ENCODE measurements at regions not wholly inside any gene's neighbourhood (a gene's known extent, or its start where the extent isn't known, plus 50 kb on each side); places are given as distances from the start of the nearest gene placed in this dataset.
"Not testable (repeated sequence)": the region's sequence is repeated elsewhere in the genome, so short reads cannot be mapped to it uniquely, and the experiment has no call there.

DNA sequence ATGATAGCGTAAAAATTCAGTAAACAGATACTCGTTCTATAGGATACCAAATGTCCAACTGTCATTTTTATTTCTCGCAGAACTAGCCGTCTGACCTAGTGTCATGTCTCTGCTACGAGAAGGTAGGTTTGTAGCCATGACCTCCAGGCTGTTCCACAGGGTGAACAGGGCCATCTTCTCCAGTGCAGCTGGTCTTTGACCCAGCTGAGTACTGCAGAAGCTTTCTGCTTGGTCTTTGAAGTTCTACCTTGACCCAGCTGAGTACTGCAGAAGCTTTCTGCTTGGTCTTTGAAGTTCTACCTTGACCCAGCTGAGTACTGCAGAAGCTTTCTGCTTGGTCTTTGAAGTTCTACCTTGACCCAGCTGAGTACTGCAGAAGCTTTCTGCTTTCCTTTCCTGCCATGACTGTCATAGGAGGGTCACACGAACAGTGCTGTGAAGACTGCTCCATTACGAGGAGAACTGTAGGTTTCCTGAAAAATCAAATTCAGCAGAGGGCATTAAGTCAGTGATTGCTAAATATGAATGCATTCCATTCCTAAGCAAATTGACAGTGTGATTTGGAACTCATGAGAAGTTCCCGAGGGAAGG lies 532.8 kb upstream of the NRP1 start:
- DNase-seq (ENCODE audit: low spot score), result not testable (repeated sequence)

DNA sequence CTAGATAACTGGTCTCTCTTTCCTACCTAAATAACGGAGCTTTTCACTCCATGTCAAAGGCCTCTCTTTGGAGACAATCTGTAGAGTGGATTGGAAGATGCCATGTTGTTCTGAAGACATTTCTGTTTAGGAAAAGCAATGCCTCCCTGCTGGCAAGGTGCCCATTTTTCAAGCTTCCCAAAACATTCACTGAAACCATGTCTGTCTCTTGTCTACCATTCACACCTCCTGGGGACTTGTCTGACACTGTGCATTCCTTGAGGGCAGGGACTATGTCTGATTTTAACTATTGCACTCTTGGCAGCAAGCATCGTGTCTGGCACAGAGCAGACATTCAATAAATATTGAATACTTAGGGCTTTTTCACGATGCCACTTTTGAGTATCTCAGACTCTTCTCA lies 528.9 kb upstream of the NRP1 start:
- ATAC-seq (no peak), DNase-seq (ENCODE audit: low spot score) (no peak)

More for the DNA sequence above, 532.8 kb upstream of the NRP1 start:
- ATAC-seq, result not testable (repeated sequence)

DNA sequence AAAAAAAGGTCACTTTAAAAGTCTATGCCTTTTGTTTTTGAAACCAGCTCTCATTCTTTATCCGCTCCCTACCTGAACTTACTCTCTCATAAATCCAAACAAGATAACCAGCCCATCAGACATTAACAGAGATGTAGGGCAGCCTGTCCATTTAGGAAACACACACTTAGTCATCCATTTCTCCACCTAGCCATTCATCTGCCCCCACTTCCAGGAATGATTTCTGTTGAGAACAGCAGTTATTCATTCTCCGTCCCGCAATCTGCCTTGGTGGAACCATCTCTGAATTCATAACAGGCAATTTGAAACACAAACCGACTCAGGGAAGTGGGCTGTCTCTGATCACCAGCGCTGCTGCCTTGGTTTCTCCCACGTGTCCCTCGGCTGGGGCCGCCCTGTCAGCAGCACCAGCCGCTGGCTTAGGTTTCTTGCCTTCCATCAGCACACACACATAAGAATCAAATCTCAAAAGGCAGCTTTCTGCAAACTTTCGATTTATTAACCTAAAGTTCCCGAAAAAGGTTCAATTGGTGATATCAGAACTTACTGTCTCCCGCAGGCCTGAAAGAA lies 528.2 kb upstream of the NRP1 start:
- no peak for DNase-seq (ENCODE audit: low spot score)

DNA sequence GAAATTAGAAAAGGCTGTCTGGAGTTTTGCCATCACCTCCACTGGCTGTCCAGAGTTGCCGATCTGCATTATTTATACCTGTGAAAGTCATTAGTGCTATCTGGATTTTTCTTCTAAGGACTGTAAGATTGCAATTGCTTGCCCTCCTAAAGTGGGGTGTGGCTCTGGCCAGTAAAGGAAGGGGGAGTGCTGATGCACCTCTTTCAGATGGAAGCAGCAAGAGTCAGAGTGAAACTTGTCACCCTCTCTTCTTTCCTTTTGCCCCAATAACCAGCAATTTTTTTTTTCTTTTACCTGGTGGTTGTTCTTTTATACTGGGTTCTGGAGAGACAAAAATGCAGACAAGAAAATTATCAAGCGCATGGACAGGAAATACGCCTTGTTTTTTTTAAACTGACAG lies 527.4 kb upstream of the NRP1 start:
- DNase-seq (ENCODE audit: low spot score) (no peak), ATAC-seq (no peak)

More for the DNA sequence above, 528.2 kb upstream of the NRP1 start:
- no peak for ATAC-seq

DNA sequence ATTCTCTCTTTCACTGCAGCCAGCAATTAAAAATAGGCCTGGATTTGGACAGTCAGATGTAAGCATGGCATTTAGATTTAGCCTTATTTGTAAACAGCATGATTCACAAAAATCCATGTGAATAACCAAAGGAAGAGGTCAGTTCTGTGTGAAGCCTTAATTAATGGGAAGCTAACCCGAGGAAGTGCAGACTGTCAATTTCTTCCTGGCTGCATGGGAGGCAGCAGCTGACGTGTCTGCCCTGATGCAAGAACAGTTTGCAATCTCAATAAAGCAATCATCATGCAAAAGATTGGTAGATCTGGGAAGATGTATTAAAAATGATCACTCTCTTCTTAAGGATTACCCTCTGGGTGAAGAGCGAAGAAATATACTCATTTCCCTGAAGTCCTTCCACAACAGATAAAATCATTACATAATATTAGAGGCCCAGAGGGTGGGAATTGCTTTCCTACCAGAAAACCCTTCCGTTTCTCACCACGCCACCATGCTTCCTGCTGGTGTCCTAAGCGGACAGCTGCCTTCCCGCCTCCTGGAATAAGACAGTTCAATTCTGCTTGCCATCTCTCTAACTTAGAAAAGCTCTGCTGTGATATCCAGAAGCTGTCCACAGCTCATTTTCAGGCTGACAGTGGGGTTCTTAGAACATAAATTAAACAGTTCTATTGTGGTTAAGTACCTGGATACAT lies 526.7 kb upstream of the NRP1 start:
- DNase-seq (ENCODE audit: low spot score), result no peak
- no peak for ATAC-seq

DNA sequence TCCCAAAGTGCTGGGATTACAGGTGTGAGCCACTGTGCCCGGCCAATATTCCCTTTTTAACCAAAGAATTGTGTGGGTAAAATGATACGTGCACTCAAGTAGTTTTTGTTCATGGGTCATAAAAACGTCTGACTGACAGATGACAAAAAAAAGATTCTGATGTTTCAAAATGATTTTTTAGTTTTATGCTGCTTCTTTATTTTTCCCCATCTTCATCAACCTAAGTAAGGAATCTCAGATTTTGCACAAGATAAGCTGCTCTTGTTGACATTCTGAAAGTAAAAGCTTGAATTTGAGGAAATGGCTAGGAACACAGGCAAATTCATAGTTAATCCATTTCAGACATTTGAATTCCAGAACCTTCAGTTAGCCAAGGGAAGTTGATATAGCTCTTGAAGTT lies 526.1 kb upstream of the NRP1 start:
- ATAC-seq (no peak), DNase-seq (ENCODE audit: low spot score) (no peak)

DNA sequence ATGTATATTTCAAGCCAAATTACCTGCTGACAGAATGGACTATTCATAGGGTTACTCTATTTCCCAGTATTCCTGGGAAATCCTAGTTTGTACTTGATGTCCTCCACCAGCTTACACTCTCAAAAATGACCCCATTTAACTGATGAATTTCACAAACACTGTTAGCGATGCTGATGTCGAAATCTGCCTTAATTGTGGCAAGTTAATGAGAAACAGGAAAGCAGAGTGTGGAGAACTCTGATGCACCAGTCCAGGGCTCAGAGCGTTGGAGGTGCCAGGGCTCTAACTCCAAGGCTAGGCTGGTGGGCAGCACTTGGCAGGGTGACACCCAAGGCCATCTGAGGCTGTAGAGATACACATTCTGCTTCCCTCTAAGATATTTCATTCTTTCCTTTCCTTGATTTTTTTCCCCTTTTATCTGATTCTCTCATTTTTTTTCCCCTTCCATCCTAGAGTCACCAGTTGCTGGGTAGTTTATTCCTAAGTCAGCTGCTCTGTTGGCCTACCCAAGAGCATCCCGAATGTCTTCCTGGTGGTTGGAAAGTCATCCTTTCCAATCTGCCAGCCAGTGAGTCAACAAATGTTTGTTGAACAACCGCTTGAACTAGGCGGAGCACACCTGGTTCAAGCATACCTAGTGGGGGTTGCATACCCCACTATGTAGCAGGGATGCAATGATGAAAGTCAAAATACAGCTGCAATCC lies 525.0 kb upstream of the NRP1 start:
- ATAC-seq, result peak; percentile 79
- DNase-seq (ENCODE audit: low spot score), result no peak

DNA sequence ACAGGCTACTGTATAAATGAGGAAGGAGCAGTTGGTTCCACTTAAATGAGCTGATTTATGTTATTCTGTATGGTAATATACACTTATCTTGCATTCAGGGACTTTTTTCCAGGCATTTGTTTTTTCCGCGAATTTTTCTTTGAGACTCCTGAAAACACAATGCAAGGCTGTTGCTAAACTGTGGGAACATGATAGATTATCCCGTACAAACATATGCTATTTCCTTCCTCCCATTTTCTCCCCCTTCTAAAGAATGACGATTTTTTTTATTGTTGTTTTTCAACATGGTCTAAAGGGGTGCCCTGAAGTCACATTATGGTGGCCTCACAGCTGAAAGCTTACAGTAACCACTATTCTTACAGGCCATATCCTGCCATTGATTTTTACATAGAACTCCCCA lies 523.9 kb upstream of the NRP1 start:
- DNase-seq (ENCODE audit: low spot score) (no peak), ATAC-seq (no peak)

DNA sequence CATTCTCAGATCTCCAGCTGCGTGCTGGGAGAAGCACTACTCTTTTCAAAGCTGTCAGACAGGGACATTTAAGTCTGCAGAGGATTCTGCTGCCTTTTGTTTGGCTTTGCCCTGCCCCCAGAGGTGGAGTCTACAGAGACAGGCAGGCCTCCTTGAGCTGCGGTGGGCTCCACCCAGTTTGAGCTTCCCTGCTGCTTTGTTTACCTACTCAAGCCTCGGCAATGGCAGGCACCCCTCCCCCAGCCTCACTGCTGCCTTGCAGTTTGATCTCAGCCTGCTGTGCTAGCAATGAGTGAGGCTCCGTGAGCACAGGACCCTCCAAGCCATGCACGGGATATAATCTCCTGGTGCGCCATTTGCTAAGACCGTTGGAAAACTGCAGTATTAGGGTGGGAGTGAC lies 518.8 kb upstream of the NRP1 start:
- not testable (repeated sequence) for ATAC-seq; DNase-seq (ENCODE audit: low spot score)

DNA sequence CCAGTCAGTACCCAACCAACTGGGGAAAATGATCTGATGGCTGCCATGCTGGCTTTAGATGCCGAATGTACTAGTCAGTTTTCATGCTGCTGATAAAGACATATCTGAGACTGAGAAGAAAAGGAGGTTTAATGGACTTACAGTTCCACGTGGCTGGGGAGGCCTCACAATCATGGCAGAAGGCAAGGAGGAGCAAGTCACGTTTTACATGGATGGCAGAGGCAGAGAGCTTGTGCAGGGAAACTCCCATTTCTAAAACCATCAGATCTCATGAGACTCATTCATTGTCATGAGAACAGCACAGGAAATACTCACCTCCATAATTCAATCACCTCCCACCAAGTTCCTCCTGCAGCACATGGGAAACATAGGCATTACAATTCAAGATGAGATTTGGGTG lies 508.9 kb upstream of the NRP1 start:
- DNase-seq (ENCODE audit: low spot score), result no peak
- no peak for ATAC-seq

DNA sequence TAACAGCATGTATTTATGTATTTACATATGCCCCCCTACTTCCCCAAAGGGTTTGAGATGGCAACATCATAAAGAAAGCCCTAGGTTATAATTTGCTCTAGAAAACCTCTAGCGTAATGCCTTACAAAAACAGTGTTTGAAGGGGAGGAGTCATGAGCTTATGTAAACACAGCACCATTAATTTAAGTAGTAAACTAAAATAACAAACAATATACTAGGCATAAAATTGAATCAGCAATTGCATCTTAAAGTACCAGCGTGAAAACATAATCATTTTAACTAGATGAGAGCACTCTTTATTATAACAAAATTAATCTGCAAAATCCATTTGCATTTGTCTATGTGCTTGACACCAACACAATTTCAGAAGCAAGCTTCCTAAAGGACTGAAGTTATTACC lies 507.2 kb upstream of the NRP1 start:
- ATAC-seq (no peak), DNase-seq (ENCODE audit: low spot score) (no peak)

DNA sequence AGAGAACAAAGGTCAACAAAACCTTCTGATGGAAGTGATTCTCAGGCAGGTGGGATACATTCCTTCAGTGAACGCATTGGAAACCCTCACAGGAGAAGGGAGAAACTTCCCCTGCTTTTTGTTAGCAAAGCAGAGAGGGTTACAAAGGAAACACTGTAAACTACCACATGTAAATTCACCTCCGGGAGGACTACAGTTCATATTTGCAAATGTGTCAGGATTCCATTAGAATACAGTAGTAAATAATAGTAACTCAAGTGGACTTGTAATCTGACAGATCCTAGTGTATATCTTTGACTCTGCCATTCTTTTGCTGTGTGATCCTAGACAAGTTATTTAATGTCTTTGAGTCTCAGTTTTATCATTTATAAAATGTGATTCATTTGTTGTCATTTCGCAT lies 504.3 kb upstream of the NRP1 start:
- ATAC-seq (no peak), DNase-seq (ENCODE audit: low spot score) (no peak)

DNA sequence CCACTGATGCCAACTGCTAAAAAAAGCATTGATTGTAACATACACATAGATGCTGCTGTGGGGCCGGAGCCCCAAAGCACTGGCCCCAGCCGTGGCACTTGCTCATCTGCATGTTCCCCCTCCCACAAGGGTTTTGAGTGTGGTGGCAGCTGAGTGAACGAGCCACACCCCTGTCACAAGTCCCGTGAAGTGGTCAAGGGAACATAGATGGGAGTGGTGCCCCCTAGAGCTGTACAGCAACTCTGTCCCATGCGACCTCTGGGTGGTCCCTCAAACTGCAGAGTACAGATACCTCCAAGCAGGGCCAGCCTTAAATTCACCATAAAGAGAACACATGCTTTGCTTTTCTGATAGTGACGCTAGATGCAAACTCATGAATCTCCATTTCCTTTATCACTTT lies 503.3 kb upstream of the NRP1 start:
- DNase-seq (ENCODE audit: low spot score), result no peak
- ATAC-seq, result no peak

DNA sequence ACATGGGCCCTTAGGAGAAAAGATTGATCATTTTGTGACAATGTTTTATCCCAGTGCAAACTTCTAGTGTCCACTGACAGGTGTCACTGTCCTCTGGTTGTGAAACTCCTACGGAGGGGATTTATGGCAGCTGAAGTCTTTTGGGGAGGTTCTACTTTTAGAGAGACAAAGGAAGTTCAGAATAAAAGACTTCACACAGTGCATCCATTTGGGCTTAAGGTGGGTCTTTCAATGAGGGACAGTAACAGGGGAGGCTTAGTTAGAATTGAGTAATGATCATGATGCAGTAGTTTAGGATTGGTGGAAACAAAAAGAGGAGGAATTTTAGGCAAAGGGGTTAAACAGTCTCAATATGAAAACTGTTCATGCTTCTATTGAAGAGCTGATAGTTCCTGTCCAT lies 501.1 kb upstream of the NRP1 start:
- ATAC-seq (no peak), DNase-seq (ENCODE audit: low spot score) (no peak)

DNA sequence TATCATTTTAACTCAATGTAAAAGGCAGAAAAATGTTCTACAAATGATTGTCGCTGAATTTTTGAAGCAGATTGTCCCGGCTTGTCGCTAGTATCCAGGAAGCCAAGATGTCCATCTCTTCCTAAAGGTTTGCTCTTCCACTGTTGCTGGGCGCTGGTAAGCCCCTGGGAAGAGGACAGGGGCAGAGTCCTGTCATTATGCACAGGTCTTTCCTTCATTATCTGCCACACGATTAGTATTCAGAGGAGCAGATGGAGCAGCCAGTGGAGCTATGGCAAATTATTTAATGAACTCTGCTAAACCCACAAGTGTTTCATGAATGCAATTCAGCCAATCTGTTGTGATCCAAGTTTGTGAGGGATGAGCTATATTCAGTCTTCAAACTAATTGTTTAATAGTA lies 499.1 kb upstream of the NRP1 start:
- no peak for ATAC-seq
- no peak for DNase-seq (ENCODE audit: low spot score)

DNA sequence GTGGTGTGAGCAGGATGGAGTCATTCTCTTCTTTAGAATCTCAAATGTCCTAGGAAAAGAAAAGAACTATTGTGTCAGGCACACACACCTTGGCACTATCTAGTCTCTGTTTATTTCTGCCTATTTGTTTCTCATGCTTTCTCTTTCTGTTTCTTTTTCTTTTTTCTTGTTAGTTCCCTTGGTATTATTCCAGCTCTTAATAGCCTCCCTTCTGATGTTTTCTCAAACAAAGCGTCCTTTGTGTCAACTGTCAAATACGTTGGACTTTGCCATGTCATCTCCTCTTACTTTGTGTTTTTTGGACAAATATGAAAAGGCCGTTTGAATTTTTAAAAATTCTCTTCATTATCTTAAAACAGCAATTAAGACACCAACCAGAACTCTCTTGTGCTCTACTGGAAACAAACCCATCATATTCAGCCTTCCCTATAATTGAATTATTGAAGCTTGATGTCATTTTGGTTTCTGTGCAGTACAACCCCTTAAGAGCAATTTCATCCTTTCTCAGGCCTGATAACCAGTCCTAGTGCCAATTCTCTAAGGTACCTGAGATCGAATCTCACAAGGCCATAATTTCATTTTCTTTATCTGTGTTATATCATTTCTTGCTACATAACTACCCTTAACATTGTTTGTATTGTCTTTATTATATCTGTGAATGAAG lies 497.8 kb upstream of the NRP1 start:
- ATAC-seq (no peak), DNase-seq (ENCODE audit: low spot score) (no peak)

DNA sequence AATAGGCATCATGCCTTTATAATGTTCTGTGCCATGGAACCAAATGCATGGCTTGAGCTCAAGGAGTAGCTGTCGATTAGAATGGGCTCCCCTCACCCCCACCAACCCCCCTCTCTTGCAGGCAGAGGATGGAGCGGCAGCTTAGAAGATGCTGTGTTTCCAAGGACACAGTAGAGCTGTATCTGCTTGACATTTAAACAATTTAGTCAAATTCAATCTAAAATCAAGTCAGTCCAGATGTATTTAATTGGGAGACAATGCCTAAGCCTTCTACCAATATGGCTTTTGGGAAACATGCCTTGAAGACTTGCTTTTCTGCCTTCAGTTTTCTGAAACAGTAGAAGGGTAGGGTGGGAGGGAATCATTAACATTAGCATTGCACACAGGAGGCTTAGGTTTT lies 497.1 kb upstream of the NRP1 start:
- ATAC-seq (no peak), DNase-seq (ENCODE audit: low spot score) (no peak)

DNA sequence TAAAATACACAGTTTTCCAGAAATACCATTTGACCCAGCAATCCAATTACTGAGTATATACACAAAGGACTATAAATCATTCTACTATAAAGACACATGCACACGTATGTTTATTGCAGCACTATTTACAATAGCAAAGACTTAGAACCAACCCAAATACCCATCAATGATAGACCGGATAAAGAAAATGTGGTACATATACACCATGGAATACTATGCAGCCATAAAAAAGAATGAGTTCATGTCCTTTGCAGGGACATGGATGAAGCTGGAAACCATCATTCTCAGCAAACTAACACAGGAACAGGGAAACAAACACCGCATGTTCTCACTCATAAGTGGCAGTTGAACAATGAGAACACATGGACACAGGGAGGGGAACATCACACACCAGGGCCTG lies 495.4 kb upstream of the NRP1 start:
- ATAC-seq; DNase-seq (ENCODE audit: low spot score): not testable (repeated sequence)

DNA sequence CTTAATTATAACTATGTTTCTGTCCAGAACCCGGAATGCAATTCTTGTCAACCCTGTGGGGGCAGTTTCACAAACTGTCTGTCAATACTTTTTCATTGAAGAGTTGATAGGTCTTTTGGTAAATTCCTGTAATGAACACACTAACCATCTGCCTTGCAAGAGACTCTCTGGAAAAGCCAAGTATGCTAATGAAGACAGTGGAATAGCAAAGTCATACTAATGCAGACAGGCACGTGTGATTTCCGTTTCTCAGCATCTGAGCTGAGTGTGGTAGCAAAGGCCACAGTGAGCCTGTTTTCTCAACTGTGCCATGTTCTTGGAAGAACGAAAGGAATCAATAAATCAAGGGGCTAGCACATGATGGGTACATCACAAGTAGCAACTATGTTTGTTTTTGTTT lies 494.1 kb upstream of the NRP1 start:
- no peak for ATAC-seq
- DNase-seq (ENCODE audit: low spot score), result no peak

DNA sequence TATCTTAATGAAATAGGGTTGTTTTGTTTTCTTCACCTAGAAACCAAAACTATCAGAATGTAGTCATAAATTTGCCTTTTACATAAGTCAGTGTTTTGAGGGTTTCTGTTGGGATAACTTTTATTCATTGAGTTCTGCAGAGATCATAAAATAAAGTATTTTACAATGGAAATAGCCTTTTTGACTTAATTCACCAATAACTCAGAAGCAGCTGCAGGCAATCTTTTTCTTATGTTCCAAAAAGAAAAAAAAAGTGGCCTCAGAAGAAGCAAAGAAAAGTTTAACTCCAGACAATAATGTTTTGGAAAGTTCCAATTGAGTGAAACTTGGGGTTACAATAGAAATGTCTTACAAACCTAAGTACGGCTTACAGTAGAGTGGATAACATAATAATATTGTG lies 491.7 kb upstream of the NRP1 start:
- no peak for DNase-seq (ENCODE audit: low spot score)

DNA sequence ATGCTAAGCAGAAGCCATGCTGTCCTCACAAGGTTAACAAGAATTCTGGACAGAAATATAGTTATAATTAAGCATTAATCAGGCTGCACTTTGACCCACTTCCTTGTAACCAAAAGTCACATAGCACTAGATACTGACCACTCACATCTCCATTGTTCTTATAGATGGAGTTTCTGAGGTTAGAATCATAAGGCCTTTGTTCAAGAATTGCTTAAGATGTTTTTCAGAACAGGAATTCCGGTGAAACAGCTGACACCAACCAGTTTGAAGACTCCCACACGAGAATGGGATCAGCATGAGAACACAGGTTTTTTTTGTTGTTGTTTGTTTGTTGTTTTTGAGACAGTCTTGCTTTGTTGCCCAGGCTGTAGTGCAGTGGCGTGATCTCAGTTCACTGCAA lies 488.3 kb upstream of the NRP1 start:
- ATAC-seq, result peak; percentile 25
- DNase-seq (ENCODE audit: low spot score), result no peak

More for the DNA sequence above, 491.7 kb upstream of the NRP1 start:
- ATAC-seq, result no peak

DNA sequence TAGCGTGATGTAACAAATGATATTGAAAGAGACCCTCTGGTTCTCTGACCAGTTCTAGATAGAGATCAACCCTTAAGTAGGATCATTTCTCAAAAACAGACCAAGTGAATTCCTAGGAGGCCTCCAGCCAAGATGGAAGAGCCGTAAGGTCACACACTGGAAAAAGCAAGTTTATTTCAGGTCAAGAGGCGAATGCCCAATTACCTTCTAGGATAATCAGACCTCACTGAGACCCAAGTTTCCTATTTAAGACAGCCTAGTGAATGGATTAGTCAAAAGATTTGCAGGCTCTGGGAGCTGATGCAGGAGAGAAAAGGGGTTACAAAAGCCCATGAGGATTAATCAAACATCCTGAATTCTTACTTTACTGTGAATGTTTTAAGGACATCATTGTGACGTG lies 486.1 kb upstream of the NRP1 start:
- ATAC-seq, result no peak
- no peak for DNase-seq (ENCODE audit: low spot score)

Data from left lobe of liver (tissue), 2 donors.